SK-N-SH treated with all-trans-retinoic acid at 6 μM for 48 hours (cell line): ENCODE measurements at regions not wholly inside any gene's neighbourhood (a gene's known extent, or its start where the extent isn't known, plus 50 kb on each side); places are given as distances from the start of the nearest gene placed in this dataset.

Experiments
- ARNTL ChIP-seq: fragments of 450-650 bp; formaldehyde crosslinking; IDR thresholded peaks from 2 replicates; pipeline ENCODE4 v1.5.0; 2020; ENCODE audit warnings: low read depth, mild to moderate bottlenecking, moderate library complexity, borderline replicate concordance
- CREB5 ChIP-seq: fragments of 250-450 bp; sonication (Bioruptor Pico); IDR thresholded peaks from 2 replicates; pipeline ENCODE4 v1.5.1; 2020; ENCODE audit warnings: low read depth, mild to moderate bottlenecking, moderate library complexity
- CSRNP3 ChIP-seq: fragments of 250-450 bp; sonication (Bioruptor Pico); IDR thresholded peaks from 2 replicates; pipeline ENCODE4 v1.5.1; 2021; ENCODE audit warnings: mild to moderate bottlenecking, moderate library complexity
- GLIS3 ChIP-seq: fragments of 250-450 bp; sonication (Bioruptor Pico); IDR thresholded peaks from 2 replicates; pipeline ENCODE4 v1.5.0; 2020; ENCODE audit warnings: mild to moderate bottlenecking, moderate library complexity
- TCF4 ChIP-seq: fragments of 250-450 bp; sonication (Bioruptor Pico); IDR thresholded peaks from 2 replicates; pipeline ENCODE4 v1.8.0; 2021; ENCODE audit warnings: mild to moderate bottlenecking, moderate library complexity, borderline replicate concordance
- ZFP3 ChIP-seq: fragments of 250-450 bp; sonication (Bioruptor Pico); IDR thresholded peaks from 2 replicates; pipeline ENCODE4 v1.5.0; 2020; ENCODE audit warnings: mild to moderate bottlenecking, moderate library complexity
- ZFP30 ChIP-seq: fragments of 450-650 bp; formaldehyde crosslinking; IDR thresholded peaks from 2 replicates; pipeline ENCODE4 v1.5.0; 2022; ENCODE audit warnings: mild to moderate bottlenecking, moderate library complexity
- ZNF565 ChIP-seq: fragments of 450-650 bp; formaldehyde crosslinking; conservative IDR thresholded peaks from 2 replicates; pipeline ENCODE4 v1.5.0; 2020; ENCODE audit warnings: low read depth, mild to moderate bottlenecking, moderate library complexity
- TF ChIP-seq, protein P1 (sequence below): fragments of 250-450 bp; sonication (Bioruptor Pico); IDR thresholded peaks from 2 replicates; pipeline ENCODE4 v1.8.0; 2020; ENCODE audit warnings: mild to moderate bottlenecking, moderate library complexity, borderline replicate concordance

DNA sequence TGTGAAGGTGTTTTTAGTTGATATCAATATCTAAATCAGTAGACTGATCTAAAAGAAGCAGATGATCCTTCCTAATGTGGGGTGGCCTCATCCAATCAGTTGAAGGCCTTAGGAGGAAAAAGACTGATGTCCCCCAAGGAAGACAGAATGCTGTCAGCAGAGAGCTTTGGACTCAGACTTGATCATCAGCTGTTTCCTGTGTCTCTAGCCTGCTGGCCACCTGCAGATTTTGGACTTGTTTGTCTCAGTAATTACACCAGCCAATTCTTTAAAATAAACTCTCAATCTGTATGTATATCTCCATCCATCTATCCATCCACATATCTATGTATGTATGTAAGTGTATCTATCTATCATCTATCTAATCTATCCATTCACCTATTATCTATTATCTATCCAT is 301.3 kb downstream of the LPIN1 start:
- no peak for TF ChIP-seq ARNTL (CRISPR knock-in tag)
- TF ChIP-seq ZFP30 (CRISPR knock-in tag) = no peak
- no peak for TF ChIP-seq CREB5 (CRISPR knock-in tag)
- TF ChIP-seq ZNF565 (CRISPR knock-in tag) = no peak
- no peak for TF ChIP-seq GLIS3 (CRISPR knock-in tag)
- TF ChIP-seq CSRNP3 = no peak
- TF ChIP-seq TCF4 (CRISPR knock-in tag) = no peak
- no peak for TF ChIP-seq ZFP3 (CRISPR knock-in tag)
- TF ChIP-seq, protein P1, sequence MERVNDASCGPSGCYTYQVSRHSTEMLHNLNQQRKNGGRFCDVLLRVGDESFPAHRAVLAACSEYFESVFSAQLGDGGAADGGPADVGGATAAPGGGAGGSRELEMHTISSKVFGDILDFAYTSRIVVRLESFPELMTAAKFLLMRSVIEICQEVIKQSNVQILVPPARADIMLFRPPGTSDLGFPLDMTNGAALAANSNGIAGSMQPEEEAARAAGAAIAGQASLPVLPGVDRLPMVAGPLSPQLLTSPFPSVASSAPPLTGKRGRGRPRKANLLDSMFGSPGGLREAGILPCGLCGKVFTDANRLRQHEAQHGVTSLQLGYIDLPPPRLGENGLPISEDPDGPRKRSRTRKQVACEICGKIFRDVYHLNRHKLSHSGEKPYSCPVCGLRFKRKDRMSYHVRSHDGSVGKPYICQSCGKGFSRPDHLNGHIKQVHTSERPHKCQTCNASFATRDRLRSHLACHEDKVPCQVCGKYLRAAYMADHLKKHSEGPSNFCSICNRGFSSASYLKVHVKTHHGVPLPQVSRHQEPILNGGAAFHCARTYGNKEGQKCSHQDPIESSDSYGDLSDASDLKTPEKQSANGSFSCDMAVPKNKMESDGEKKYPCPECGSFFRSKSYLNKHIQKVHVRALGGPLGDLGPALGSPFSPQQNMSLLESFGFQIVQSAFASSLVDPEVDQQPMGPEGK (CRISPR knock-in tag) = no peak
